ENCODE measurements at regions not wholly inside any gene's neighbourhood (a gene's known extent, or its start where the extent isn't known, plus 50 kb on each side); places are given as distances from the start of the nearest gene placed in this dataset.

DNA sequence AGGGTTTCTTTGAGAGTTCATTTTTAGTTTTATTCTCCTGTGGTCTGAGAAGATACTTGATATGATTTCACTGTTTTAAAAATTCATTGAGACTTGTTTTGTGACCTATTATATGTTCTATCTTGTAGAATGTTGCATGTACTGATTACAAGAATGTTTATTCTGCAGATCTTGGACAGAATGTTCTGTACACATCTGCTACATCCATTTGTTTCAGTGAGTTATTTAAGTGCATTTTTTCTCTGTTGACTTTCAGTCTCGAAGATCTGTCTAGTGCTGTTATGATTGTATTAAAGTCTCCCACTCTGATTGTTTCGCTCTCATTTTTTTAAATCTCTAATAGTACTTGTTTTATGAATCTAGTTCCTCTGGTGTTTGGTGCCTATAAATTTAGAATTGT is 1319.8 kb downstream of the TMEM121 start:
- TF ChIP-seq, protein P1, sequence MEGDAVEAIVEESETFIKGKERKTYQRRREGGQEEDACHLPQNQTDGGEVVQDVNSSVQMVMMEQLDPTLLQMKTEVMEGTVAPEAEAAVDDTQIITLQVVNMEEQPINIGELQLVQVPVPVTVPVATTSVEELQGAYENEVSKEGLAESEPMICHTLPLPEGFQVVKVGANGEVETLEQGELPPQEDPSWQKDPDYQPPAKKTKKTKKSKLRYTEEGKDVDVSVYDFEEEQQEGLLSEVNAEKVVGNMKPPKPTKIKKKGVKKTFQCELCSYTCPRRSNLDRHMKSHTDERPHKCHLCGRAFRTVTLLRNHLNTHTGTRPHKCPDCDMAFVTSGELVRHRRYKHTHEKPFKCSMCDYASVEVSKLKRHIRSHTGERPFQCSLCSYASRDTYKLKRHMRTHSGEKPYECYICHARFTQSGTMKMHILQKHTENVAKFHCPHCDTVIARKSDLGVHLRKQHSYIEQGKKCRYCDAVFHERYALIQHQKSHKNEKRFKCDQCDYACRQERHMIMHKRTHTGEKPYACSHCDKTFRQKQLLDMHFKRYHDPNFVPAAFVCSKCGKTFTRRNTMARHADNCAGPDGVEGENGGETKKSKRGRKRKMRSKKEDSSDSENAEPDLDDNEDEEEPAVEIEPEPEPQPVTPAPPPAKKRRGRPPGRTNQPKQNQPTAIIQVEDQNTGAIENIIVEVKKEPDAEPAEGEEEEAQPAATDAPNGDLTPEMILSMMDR (IDR thresholded peaks at IDR 0.05): no peak
- TF ChIP-seq POLR2A (IDR thresholded peaks at IDR 0.05): no peak
- Histone ChIP-seq H3K9me3 (no peaks in the 10 kb centered on the region), H3K4me1 (no peaks in the 10 kb centered on the region), H3K27me3 (no peaks in the 10 kb centered on the region), H3K4me3 (replicated peaks in 1 of 3) (no peak overlapping the region), H3K36me3 (no peaks in the 10 kb centered on the region), H3K27ac (no peak overlapping the region)
- 60 to 62% methylated on average over 2 of the region's 2 CpGs for WGBS, 2 donors
- intact Hi-C loops (cut with DNase I): no loop called here
- no peak for DNase-seq

DNA sequence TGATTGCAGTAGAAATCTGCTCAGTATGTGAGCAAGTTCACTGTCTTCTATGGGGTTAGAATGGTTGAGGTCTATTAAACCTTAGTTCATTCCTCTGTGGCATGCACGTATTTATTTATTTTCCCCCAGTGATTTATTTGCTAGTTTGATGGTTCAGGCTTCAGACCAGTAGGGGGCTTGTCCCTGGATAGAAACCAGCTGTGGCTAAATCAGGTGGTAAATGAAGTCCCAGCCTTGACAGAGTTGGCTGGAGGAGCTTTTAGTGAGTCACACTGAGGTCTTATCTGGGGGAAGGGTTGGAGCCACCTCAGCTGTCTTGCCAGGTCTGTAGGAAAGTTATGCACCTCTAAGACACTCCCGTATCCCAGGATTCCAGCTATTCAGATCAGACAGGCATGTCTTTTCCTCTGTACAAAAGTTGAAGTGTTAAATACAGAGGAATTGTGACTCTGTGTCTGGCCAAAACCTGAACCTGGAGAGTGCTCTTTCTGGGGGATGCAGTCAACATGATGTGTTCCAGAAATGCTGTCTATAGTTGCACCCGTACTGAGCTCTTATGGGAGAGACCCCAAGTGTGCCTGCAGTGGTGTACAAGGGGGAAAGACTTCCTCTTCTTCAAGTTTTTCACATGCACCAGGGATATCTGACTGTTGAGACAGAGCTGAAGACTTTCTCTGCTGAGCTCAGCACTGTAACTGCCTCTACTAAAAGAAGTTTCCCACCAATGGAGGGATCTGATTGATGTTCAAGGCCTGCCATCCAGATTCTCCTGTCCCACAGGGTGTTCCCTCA is 1322.1 kb downstream of the TMEM121 start:
- TF ChIP-seq, protein P1 (IDR thresholded peaks at IDR 0.05): no peak
- TF ChIP-seq POLR2A (IDR thresholded peaks at IDR 0.05): no peak
- H3K27ac ChIP-seq: no peak overlapping the region
- no peaks in the 10 kb centered on the region for H3K27me3 ChIP-seq
- 70 to 83% methylated on average over 3 of the region's 3 CpGs for WGBS, 2 donors
- H3K4me3 ChIP-seq (replicated peaks in 1 of 3): no peak overlapping the region
- H3K9me3 ChIP-seq: no peaks in the 10 kb centered on the region
- intact Hi-C loops (cut with DNase I): no loop called here
- DNase-seq: no peak
- no peaks in the 10 kb centered on the region for H3K36me3 ChIP-seq
- no peaks in the 10 kb centered on the region for H3K4me1 ChIP-seq

DNA sequence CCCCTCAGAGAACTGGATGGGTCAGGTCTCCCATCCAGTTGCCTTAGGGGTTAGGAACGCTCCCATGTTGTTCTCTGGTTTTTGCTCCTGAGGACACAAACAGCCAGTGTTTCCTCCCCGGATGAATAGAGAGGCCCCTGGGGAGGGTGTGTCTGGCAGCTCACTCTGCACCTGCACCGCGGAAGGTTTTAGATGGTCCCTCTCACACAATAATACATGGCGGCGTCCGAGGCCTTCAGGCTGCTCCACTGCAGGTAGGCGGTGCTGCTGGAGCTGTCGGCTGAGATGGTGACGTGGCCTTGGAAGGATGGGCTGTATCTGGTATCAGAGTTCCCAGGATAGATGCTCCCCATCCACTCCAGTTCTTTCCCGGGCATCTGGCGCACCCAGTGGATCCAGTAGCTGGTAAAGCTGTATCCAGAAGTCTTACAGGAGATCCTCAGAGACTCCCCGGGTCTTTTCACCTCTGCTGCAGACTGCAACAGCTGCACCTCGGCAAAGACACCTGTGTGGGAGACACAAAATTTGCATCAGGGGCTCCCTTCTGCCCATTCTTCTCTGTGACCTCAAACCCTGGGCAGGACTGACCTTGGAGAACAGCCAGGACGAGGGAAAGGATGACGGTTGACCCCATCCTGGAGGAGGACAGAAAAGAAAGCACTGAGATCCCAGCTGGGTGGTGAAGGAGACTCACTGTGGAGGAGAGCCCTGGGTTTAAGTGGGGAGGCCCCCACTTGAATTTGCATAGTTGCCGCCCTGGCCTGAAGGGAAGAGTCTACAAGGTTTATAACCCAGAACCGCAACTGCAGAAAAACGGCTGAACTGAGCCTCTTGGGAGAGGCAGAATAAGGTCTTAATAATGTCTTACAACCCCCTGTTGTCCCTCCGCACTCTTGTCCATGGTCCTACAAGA is 1324.8 kb downstream of the TMEM121 start:
- intact Hi-C loops (cut with DNase I): no loop called here
- no peaks in the 10 kb centered on the region for H3K27me3 ChIP-seq
- no peak for DNase-seq
- no peak overlapping the region for H3K27ac ChIP-seq
- TF ChIP-seq, protein P1 (IDR thresholded peaks at IDR 0.05): no peak
- TF ChIP-seq POLR2A (IDR thresholded peaks at IDR 0.05): no peak
- H3K4me3 ChIP-seq (replicated peaks in 1 of 3): no peak overlapping the region
- no peaks in the 10 kb centered on the region for H3K9me3 ChIP-seq
- 76 to 80% methylated on average over 20 of the region's 20 CpGs for WGBS, 2 donors
- no peaks in the 10 kb centered on the region for H3K36me3 ChIP-seq
- no peaks in the 10 kb centered on the region for H3K4me1 ChIP-seq

DNA sequence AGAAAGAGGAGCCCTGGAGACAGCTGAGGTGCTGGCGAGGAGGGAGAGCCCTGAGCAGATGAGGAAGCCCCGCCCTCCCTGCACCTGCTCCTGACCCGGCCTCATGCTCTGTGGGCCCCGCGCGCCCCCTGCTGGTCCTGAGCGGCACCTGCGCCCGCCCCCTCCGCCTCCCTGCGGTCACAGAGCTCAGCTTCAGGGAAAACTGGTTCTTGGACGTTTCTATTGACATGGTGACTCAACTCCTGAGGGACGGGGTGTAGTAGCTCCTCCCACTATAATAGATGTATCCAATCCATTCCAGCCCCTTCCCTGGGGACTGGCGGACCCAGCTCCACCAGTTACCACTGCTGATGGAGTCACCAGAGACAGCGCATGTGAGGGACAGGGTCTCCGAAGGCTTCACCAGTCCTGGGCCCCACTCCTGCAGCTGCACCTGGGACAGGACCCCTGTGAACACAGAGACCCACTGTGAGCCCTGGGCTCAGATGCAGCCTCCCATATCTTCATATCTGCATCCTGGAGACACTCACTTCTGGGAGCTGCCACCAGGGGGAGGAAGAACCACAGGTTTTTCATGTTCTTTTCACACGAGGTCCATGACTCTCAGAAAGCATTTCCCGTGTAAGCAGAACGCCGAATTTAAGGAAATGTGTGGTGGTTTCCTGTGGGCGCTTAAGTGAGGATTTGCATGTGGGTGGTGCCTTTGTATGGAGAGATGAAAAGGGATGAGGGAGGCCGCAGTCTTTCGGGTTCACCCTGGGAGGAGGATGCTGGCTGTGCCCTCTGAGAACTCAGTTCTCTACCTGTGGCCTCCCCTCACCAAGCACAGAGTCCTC is 1346.4 kb downstream of the TMEM121 start:
- Histone ChIP-seq H3K27me3 (no peaks in the 10 kb centered on the region), H3K36me3 (no peaks in the 10 kb centered on the region), H3K27ac (no peak overlapping the region), H3K4me3 (replicated peaks in 1 of 3) (no peak overlapping the region), H3K4me1 (no peaks in the 10 kb centered on the region), H3K9me3 (no peaks in the 10 kb centered on the region)
- peak in 1 of 2 donors; percentile 10 for DNase-seq
- WGBS, 2 donors: 50 to 56% methylated on average over 19 of the region's 23 CpGs
- TF ChIP-seq POLR2A (IDR thresholded peaks at IDR 0.05): no peak
- TF ChIP-seq, protein P1 (IDR thresholded peaks at IDR 0.05): peak in 2 of 6 experiments; percentile 7 to 10
- intact Hi-C loops (cut with DNase I): no loop called here
